ENCODE measurements at regions not wholly inside any gene's neighbourhood (a gene's known extent, or its start where the extent isn't known, plus 50 kb on each side); places are given as distances from the start of the nearest gene placed in this dataset.

GRCh38 chr13:22372261-22372660 lies 701.4 kb downstream of the FGF9 start:
- no peak for DNase-seq

- no peak for DNase-seq
Measured at GRCh38 chr13:22375151-22375550, 704.3 kb downstream of the FGF9 start.

DNA sequence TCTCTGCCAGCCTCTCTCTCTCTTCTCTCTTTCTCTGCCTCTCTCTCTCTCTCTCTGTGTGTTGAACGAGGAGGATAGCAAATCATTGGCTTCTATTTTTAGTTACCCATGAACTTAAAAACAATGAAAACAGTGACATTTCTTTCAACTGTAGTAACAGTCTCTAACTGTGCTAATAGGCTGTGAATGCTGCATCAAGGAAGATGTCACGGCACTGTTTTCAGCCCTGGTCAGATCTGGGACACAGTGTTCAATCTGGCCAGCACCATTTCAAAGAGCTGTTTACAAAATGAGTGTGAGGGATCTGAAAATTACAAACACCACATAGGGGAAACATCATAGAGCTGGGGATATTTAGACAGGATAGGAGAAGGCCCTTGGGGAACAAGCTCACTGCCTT lies 717.0 kb downstream of the FGF9 start:
- DNase-seq, result no peak

DNA sequence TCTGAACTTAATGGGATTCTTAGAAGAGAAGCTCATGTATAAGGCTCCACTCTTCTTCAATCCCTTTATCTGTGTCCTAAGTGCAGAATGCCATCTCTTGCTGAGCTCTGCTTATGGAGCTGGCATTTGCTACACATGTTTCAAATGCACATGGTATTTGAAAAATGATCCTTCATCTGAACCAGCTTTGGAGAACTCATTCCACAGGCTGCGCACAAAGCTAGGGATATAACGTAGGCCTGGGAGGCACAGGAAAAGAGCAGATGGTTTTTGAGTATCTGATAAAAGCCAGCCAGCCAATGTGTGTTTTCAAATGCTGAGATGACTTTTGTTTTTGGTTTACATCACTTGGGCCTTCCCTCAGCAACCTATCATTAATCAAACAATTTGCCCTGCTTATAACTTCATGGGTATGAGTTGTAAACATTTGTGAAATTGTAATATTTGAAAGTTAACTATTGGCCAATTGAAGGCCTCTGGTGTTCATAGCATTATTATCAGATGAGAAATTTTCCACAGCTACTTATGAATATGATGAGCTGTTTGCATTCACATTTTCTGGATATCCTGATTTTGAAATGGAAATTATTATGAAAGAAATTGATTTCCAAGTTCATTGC lies 729.0 kb downstream of the FGF9 start:
- no peak for DNase-seq

DNA sequence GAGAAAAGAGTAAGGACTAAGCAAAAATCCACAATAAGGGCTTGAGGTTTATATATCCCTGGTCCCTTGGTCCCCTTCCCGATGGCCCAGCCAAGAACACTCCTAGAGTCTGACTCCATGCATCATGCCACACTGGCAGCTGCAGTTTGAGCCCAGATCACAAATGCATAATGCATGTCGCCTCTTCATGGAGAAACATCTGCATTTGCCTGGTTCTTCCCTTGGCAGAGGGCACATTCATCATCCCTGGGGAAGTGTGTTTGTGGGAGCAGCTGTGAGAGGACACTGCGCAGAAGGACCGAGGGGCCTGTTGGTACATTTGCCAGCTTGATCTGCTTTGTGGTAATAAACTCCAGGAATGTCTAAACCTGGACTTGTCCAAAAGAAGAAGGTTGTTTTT lies 731.8 kb downstream of the FGF9 start:
- DNase-seq, result no peak

DNA sequence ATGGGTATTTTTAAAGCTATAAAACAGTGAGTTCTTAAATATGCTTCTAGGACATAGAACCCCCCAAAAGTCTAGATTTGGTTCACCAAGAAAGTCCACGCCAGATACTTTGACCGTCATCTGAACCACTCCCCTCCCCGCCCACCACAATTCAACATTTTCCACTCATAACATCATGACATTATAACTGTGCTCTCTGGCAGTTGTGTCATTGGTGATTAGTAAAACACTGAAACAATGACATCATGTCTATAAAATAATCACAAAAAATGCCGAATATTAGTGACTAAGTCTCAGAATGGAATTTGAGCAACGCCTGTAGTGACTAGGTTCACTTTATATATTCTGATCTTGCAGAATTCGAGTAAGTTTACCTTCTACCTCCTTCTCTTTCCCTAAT lies 732.3 kb downstream of the FGF9 start:
- no peak for DNase-seq

GRCh38 chr13:22405891-22406290 lies 735.0 kb downstream of the FGF9 start:
- DNase-seq, result no peak

GRCh38 chr13:22412452-22412851 lies 741.6 kb downstream of the FGF9 start:
- DNase-seq, result no peak

DNA sequence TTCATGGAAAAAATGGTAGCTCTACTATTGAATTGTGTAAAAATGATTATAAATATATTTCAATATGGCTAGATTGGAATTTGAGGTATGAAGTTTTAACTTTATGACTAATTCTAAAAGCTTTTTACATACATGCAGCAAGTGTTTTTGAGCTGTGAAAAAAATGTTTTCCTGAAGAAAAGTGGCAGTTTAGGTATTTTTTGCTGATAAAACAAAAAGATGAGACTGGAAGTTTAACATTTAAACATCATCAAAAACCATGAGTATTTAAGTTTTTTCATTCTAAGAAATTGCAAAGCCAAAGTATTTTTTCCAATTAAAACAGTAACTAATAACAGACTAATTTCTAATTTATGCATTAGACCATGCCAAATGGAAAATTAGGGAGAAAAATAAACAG lies 751.1 kb downstream of the FGF9 start:
- DNase-seq, result no peak

DNA sequence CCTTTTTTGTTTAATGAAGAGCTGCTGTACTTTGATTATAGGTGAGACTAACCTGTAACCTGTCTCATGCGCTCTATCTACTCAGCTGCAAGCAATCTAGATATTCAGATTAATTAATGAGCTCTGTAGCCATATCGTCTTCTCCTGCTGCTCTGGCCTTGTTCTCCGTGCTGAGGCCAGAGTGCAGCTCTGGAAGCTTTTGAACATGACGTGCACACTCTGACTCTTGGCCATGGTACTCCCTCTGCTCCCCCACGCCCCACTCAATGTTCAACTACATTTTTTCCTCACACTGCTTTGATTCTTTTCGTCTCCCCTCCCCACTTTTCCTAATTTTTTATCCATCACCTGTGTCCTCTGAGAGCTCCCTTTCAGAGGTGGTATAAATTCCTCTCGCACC lies 751.8 kb downstream of the FGF9 start:
- DNase-seq, result no peak

GRCh38 chr13:22423261-22423660 lies 752.4 kb downstream of the FGF9 start:
- no peak for DNase-seq

DNA sequence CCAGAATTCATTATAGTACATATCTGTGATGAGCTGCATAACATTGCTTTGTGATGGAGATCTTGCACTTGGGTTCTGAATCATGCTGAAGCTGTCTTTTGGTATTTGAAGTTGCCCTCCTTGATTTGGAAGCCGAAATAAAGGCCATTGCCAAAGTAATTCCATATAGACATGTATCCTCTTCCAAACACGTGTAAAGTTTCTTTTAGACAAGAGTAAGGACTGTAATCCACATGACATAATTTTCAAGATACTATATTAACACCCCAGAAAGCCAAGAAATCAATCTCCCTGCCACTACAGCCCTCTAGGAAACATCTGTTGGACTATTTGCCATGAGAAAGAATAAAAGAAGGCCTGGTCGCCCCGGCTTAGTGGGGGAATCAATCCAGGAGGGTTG lies 754.2 kb downstream of the FGF9 start:
- no peak for DNase-seq

DNA sequence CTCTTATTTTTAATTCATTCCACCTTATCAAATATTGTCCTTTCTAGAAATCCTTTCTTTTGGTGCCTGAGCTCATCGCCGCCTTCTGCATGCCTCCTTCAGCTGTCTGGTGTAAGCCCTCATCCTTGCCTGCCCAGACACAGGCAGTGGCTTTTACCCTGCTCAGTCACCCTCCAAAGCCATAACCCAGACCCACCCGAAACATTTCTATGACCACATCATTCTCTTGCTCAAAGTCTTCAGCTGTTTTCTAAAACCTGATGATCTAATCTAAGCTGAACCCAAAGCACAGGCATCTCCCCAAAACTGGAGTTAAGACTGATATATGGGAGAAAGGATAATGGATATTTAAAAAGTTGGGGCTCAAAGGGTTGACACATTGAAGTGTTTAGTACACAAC lies 753.7 kb upstream of the SGCG start:
- no peak for DNase-seq

- DNase-seq, result no peak
Measured at GRCh38 chr13:22427783-22428182, 753.0 kb upstream of the SGCG start.

GRCh38 chr13:22428188-22428828 lies 752.5 kb upstream of the SGCG start:
- DNase-seq, result no peak

- no peak for DNase-seq
Measured at GRCh38 chr13:22432690-22433089, 748.1 kb upstream of the SGCG start.

DNA sequence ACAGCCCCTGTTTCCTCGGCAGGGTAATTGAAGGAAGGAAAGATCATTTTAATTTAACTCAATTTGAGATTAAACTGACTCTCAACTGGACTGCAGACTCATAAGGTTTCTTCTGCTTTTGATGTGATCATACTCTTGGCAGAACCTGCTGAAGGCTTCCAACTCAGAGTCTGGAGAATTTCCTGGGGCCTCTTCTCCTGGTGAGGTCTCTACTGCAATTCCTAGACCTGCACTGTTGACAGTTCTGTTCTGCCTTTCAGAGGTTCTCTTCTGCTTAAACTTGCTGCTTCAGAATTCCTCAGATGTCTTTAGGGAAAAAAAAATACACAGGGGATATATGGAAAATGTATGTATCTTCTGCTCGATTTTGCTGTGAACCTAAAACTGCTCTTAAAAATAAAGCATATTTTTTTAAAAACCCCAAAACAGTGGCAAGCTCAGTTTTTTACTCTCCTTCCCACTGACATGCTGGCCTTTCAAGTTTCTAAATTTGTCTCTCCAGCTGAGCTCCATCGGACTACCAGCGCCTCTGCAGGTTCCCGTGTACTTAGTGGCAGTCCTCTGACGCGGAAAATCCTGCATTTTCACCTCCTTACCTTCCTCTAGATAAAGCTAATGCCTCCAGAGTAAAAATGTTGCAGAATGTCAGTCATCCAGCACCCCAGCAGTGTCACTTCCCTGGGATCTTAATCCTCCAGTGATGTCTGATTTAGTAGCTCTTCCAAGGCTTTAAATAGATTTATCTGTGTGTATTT lies 733.5 kb upstream of the SGCG start:
- no peak for DNase-seq

DNA sequence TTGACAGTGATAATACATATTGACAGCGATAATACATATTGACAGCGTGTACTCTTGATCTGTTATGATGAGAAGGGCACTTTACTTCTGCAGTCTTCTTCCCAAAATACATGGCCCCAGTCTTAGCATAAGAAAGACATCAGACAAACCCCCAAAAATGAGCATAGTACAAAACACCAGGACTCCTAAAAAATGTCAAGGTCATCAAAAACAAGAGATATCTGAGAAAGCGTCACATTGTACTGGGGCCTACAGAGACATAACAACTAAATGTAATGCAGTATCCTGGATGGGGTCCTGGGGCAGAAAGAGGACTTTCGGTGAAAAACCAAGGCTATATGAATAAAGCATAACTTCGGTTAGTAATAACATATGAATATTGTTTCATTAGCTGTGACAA lies 731.5 kb upstream of the SGCG start:
- DNase-seq, result no peak

GRCh38 chr13:22451327-22451741 lies 729.4 kb upstream of the SGCG start:
- peak; percentile 23 for DNase-seq

- no peak for DNase-seq
Measured at GRCh38 chr13:22454586-22454985, 726.2 kb upstream of the SGCG start.

DNA sequence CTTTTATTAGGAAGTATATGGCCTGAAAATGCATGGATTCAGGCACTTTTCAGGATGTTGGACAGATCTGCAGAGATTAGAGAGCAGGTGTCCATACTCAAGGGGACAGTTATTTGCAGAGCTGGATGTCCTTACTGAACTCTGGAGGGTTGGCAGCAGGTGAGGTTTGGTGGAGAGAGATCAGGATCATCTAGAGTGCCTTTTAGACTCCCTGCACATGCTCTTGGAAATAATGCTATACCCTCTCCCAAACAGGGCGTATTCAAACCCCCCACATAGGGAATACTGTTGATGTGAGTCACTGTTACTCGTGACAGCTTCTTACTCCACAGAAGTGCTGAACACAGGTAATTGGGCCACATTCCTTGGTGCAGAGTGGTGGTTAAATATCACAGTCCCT lies 725.7 kb upstream of the SGCG start:
- no peak for DNase-seq

GRCh38 chr13:22461854-22462490 lies 718.8 kb upstream of the SGCG start:
- no peak for DNase-seq

DNA sequence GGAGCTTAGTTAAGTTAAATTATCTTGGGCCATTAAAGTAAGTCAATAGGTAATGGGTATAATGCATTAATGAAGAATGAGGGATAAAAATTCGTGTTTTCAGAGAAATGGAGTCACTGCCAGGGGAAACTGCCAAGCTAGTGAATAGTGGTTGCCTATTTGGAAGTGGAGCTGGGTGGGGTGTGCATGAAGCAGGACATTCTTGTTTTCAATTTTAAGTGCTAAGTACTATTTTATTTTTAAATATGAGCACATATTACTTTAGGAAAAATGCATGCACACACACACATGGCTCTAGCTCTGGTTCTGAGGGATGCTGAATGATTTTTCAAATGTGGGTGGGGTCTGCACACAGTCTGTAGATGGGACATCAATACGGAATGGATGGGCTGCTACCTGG lies 717.7 kb upstream of the SGCG start:
- DNase-seq, result no peak

GRCh38 chr13:22468045-22468444 lies 712.7 kb upstream of the SGCG start:
- no peak for DNase-seq
